Stomach (tissue), 8 donors: ENCODE measurements at regions not wholly inside any gene's neighbourhood (a gene's known extent, or its start where the extent isn't known, plus 50 kb on each side); places are given as distances from the start of the nearest gene placed in this dataset.

Source experiments
- DNase-seq, 2 donors: peaks; one replicate each; pipeline versions ENCODE4 v3.0.0 to v3.0.0-alpha.2; 2013 to 2019
- H3K27ac ChIP-seq, 5 donors: fragments of 200-600 bp in 4 of 5; sonication (generic) in 4 of 5; one replicate each; pipeline ENCODE4 v1.5.1; 2013 to 2019; ENCODE audit warnings: mild to moderate bottlenecking in 1 of 5, moderate library complexity in 1 of 5
- H3K27me3 ChIP-seq, 3 donors: fragments of 200-600 bp; sonication (generic); one replicate each; pipeline ENCODE4 v1.5.1; 2017 to 2019; ENCODE audit warnings: mixed run types in 1 of 3
- H3K36me3 ChIP-seq, 4 donors: fragments of 200-600 bp; sonication (generic); 1 replicate in 3 of 4; 2 replicates in 1 of 4; pipeline ENCODE4 v1.5.1; 2016 to 2019
- H3K4me1 ChIP-seq, 4 donors: fragments of 200-600 bp; sonication (generic); one replicate each; pipeline ENCODE4 v1.5.1; 2016 to 2019
- H3K4me3 ChIP-seq, 4 donors: fragments of 200-600 bp; sonication (generic) in 3 of 4; one replicate each; pipeline ENCODE4 v1.5.1; 2016 to 2019; ENCODE audit warnings: mild to moderate bottlenecking in 1 of 4
- H3K9me3 ChIP-seq, 4 donors: fragments of 200-600 bp; sonication (generic); one replicate each; pipeline ENCODE4 v1.5.1; 2016 to 2019
- CTCF ChIP-seq, 7 experiments: fragments of 450-650 bp in 4 of 7; fragments of 200-600 bp in 3 of 7; sonication (generic) in 3 of 7; IDR thresholded peaks; one replicate each; pipeline ENCODE4 v1.5.1; 2016 to 2019; ENCODE audit warnings: antibody characterized with exemption in 7 of 7, control low read depth in 2 of 7, mild to moderate bottlenecking in 1 of 7
- EP300 ChIP-seq: sonication (generic); formaldehyde crosslinking; IDR thresholded peaks from one replicate; pipeline ENCODE4 v1.6.1; 2017; ENCODE audit warnings: antibody characterized with exemption
- POLR2A ChIP-seq, 4 donors: fragments of 450-650 bp; IDR thresholded peaks; one replicate each; pipeline ENCODE4 v1.6.1; 2016; ENCODE audit warnings: antibody characterized with exemption in 4 of 4, control low read depth in 2 of 4, mild to moderate bottlenecking in 1 of 4, moderate library complexity in 1 of 4
- POLR2AphosphoS5 ChIP-seq, 3 donors: sonication (generic); formaldehyde crosslinking; IDR thresholded peaks; one replicate each; pipeline ENCODE4 v1.6.1; 2016; ENCODE audit warnings: antibody characterized with exemption in 3 of 3
- WGBS, 5 donors: extraction: QIAGEN DNeasy Blood & Tissue Kit in 3 of 5; methylation state at CpG; one replicate each; pipeline versions ENCODE4 v1.1.5 to v1.1.7; 2013 to 2018; 5-methylcytosine and 5-hydroxymethylcytosine counted together
- intact Hi-C: fragments of 100-400 bp; cut with DNase I; formaldehyde crosslinking; loops from one replicate; pipeline ENCODE4 v1.15.1; 2023; ENCODE audit warnings: low total_unique reads
- donor health status: healthy with polysubstance abuse.
- donor health status: Bipolar disorder and iron deficiency.
- donor health status: healthy.

GRCh38 chr18:41072946-41073345 is 882.1 kb upstream of the PIK3C3 start:
- intact Hi-C loops, result no loop called here
- no peaks in the 10 kb centered on the region for H3K36me3 ChIP-seq

GRCh38 chr18:41071826-41072225 is 883.2 kb upstream of the PIK3C3 start:
- TF ChIP-seq POLR2A (IDR thresholded peaks at IDR 0.05) (no peak), CTCF (IDR thresholded peaks at IDR 0.05) (no peak), EP300 (no peak), POLR2AphosphoS5 (IDR thresholded peaks at IDR 0.05) (no peak)
- no peaks in the 10 kb centered on the region for H3K27me3 ChIP-seq
- H3K9me3 ChIP-seq, result no peaks in the 10 kb centered on the region
- WGBS, 5 donors, result 81 to 91% (median 84%) methylated on average over 4 of the region's 4 CpGs
- no peak overlapping the region for H3K27ac ChIP-seq
- no peaks in the 10 kb centered on the region for H3K36me3 ChIP-seq
- no peak overlapping the region for H3K4me3 ChIP-seq
- no peak for DNase-seq
- H3K4me1 ChIP-seq, result peaks cover 0 to 3% (median 0%) of the 10 kb centered on the region in 4 donors
- intact Hi-C loops, result no loop called here

More at GRCh38 chr18:41072946-41073345, 882.1 kb upstream of the PIK3C3 start:
- Histone ChIP-seq H3K4me1 (peaks cover 0 to 3% (median 0%) of the 10 kb centered on the region in 4 donors), H3K9me3 (no peaks in the 10 kb centered on the region), H3K27me3 (no peaks in the 10 kb centered on the region), H3K4me3 (no peak overlapping the region), H3K27ac (no peak overlapping the region)
- DNase-seq, result no peak
- WGBS, 5 donors, result 0 to 65% (median 63%) methylated on average over 1 of the region's 1 CpG
- TF ChIP-seq POLR2A (IDR thresholded peaks at IDR 0.05), result no peak
- TF ChIP-seq CTCF (IDR thresholded peaks at IDR 0.05), result no peak
- no peak for TF ChIP-seq POLR2AphosphoS5 (IDR thresholded peaks at IDR 0.05)
- no peak for TF ChIP-seq EP300

- no peaks in the 10 kb centered on the region for H3K27me3 ChIP-seq
- DNase-seq, result no peak
- 84 to 89% (median 86%) methylated on average over 7 of the region's 7 CpGs for WGBS, 5 donors
- intact Hi-C loops, result no loop called here
- TF ChIP-seq EP300, result no peak
- no peak for TF ChIP-seq POLR2A (IDR thresholded peaks at IDR 0.05)
- TF ChIP-seq CTCF (IDR thresholded peaks at IDR 0.05), result no peak
- no peak for TF ChIP-seq POLR2AphosphoS5 (IDR thresholded peaks at IDR 0.05)
- no peak overlapping the region for H3K27ac ChIP-seq
- no peaks in the 10 kb centered on the region for H3K4me1 ChIP-seq
- no peaks in the 10 kb centered on the region for H3K9me3 ChIP-seq
- H3K4me3 ChIP-seq, result no peak overlapping the region
- H3K36me3 ChIP-seq, result no peaks in the 10 kb centered on the region
Observed at GRCh38 chr18:41069167-41069566, 885.9 kb upstream of the PIK3C3 start.

- Histone ChIP-seq H3K4me3 (no peak overlapping the region), H3K4me1 (no peaks in the 10 kb centered on the region), H3K36me3 (no peaks in the 10 kb centered on the region), H3K27me3 (no peaks in the 10 kb centered on the region), H3K9me3 (no peaks in the 10 kb centered on the region), H3K27ac (no peak overlapping the region)
- no peak for DNase-seq
- 0 to 95% (median 37%) methylated on average over 1 of the region's 1 CpG for WGBS, 5 donors
- intact Hi-C loops, result no loop called here
- TF ChIP-seq POLR2A (IDR thresholded peaks at IDR 0.05), result no peak
- TF ChIP-seq EP300, result no peak
- no peak for TF ChIP-seq POLR2AphosphoS5 (IDR thresholded peaks at IDR 0.05)
- no peak for TF ChIP-seq CTCF (IDR thresholded peaks at IDR 0.05)
Observed at GRCh38 chr18:41064916-41065315, 890.1 kb upstream of the PIK3C3 start.
